ENCODE measurements at regions not wholly inside any gene's neighbourhood (a gene's known extent, or its start where the extent isn't known, plus 50 kb on each side); places are given as distances from the start of the nearest gene placed in this dataset.

GRCh38 chr18:43382641-43383403 is 105.5 kb upstream of the SYT4 start:
- Histone ChIP-seq H3K4me1 (ENCODE audit: insufficient read depth, low read length) (no peaks in the 10 kb centered on the region), H3K27ac (ENCODE audit: low read depth, low read length) (no peak overlapping the region), H3K4me3 (ENCODE audit: low read length in 2 of 2) (no peak overlapping the region), H3K27me3 (ENCODE audit: insufficient read depth, low read length) (no peaks in the 10 kb centered on the region), H3K9me3 (ENCODE audit: control insufficient read depth in 1 of 2, low read length in 2 of 2) (no peaks in the 10 kb centered on the region), H3K36me3 (ENCODE audit: insufficient read depth, low read length) (no peaks in the 10 kb centered on the region)
- peaks cover 0 to 29% (median 7%) of the 10 kb centered on the region in 8 donors for H3K9me3 Mint-ChIP-seq
- DNase-seq: no peak
- H3K27ac Mint-ChIP-seq: no peak overlapping the region
- ChIA-PET CTCF (ENCODE audit: partially characterized antibody) (no interaction called here), POLR2A (ENCODE audit: partially characterized antibody) (no interaction called here)
- H3K4me1 Mint-ChIP-seq: no peaks in the 10 kb centered on the region
- H3K27me3 Mint-ChIP-seq: no peaks in the 10 kb centered on the region
- no peak overlapping the region for H3K4me3 Mint-ChIP-seq
- no peaks in the 10 kb centered on the region for H3K36me3 Mint-ChIP-seq
- intact Hi-C loops (cut with micrococcal nuclease): no loop called here

GRCh38 chr18:43389163-43389562 is 111.9 kb upstream of the SYT4 start:
- ChIA-PET CTCF (ENCODE audit: partially characterized antibody) (no interaction called here), POLR2A (ENCODE audit: partially characterized antibody) (no interaction called here)
- DNase-seq: no peak
- no peaks in the 10 kb centered on the region for H3K4me1 ChIP-seq (ENCODE audit: insufficient read depth, low read length)
- H3K36me3 Mint-ChIP-seq: no peaks in the 10 kb centered on the region
- H3K4me3 ChIP-seq (ENCODE audit: low read length in 2 of 2): no peak overlapping the region
- no peaks in the 10 kb centered on the region for H3K27me3 Mint-ChIP-seq
- no peaks in the 10 kb centered on the region for H3K36me3 ChIP-seq (ENCODE audit: insufficient read depth, low read length)
- H3K27ac ChIP-seq (ENCODE audit: low read depth, low read length): no peak overlapping the region
- no peak overlapping the region for H3K27ac Mint-ChIP-seq
- no peaks in the 10 kb centered on the region for H3K9me3 ChIP-seq (ENCODE audit: control insufficient read depth in 1 of 2, low read length in 2 of 2)
- peaks cover 0 to 8% (median 3%) of the 10 kb centered on the region in 8 donors for H3K9me3 Mint-ChIP-seq
- H3K4me1 Mint-ChIP-seq: no peaks in the 10 kb centered on the region
- intact Hi-C loops (cut with micrococcal nuclease): no loop called here
- H3K4me3 Mint-ChIP-seq: no peak overlapping the region
- no peaks in the 10 kb centered on the region for H3K27me3 ChIP-seq (ENCODE audit: insufficient read depth, low read length)

- DNase-seq: no peak
- no peaks in the 10 kb centered on the region for H3K4me1 Mint-ChIP-seq
- ChIA-PET POLR2A (ENCODE audit: partially characterized antibody) (no interaction called here), CTCF (ENCODE audit: partially characterized antibody) (no interaction called here)
- intact Hi-C loops (cut with micrococcal nuclease): no loop called here
- H3K36me3 Mint-ChIP-seq: no peaks in the 10 kb centered on the region
- Histone ChIP-seq H3K9me3 (ENCODE audit: control insufficient read depth in 1 of 2, low read length in 2 of 2) (no peaks in the 10 kb centered on the region), H3K4me1 (ENCODE audit: insufficient read depth, low read length) (no peaks in the 10 kb centered on the region), H3K27ac (ENCODE audit: low read depth, low read length) (no peak overlapping the region), H3K36me3 (ENCODE audit: insufficient read depth, low read length) (no peaks in the 10 kb centered on the region), H3K4me3 (ENCODE audit: low read length in 2 of 2) (no peak overlapping the region), H3K27me3 (ENCODE audit: insufficient read depth, low read length) (no peaks in the 10 kb centered on the region)
- no peak overlapping the region for H3K27ac Mint-ChIP-seq
- H3K27me3 Mint-ChIP-seq: no peaks in the 10 kb centered on the region
- H3K9me3 Mint-ChIP-seq: peaks cover 0 to 8% (median 1%) of the 10 kb centered on the region in 8 donors
- no peak overlapping the region for H3K4me3 Mint-ChIP-seq
Observed at GRCh38 chr18:43392168-43392567, 114.9 kb upstream of the SYT4 start.

GRCh38 chr18:43393174-43393573 is 115.9 kb upstream of the SYT4 start:
- Histone ChIP-seq H3K36me3 (ENCODE audit: insufficient read depth, low read length) (no peaks in the 10 kb centered on the region), H3K4me3 (ENCODE audit: low read length in 2 of 2) (no peak overlapping the region), H3K27ac (ENCODE audit: low read depth, low read length) (no peak overlapping the region), H3K9me3 (ENCODE audit: control insufficient read depth in 1 of 2, low read length in 2 of 2) (no peaks in the 10 kb centered on the region), H3K27me3 (ENCODE audit: insufficient read depth, low read length) (no peaks in the 10 kb centered on the region), H3K4me1 (ENCODE audit: insufficient read depth, low read length) (no peaks in the 10 kb centered on the region)
- no peak for DNase-seq
- ChIA-PET CTCF (ENCODE audit: partially characterized antibody) (no interaction called here), POLR2A (ENCODE audit: partially characterized antibody) (no interaction called here)
- Mint-ChIP-seq H3K27ac (no peak overlapping the region), H3K9me3 (peaks cover 0 to 8% (median under 1%) of the 10 kb centered on the region in 8 donors), H3K36me3 (no peaks in the 10 kb centered on the region), H3K27me3 (no peaks in the 10 kb centered on the region), H3K4me1 (no peaks in the 10 kb centered on the region), H3K4me3 (no peak overlapping the region)
- intact Hi-C loops (cut with micrococcal nuclease): no loop called here

GRCh38 chr18:43396266-43396665 is 119.0 kb upstream of the SYT4 start:
- H3K9me3 ChIP-seq (ENCODE audit: control insufficient read depth in 1 of 2, low read length in 2 of 2): no peaks in the 10 kb centered on the region
- ChIA-PET CTCF (ENCODE audit: partially characterized antibody) (no interaction called here), POLR2A (ENCODE audit: partially characterized antibody) (no interaction called here)
- no peaks in the 10 kb centered on the region for H3K27me3 ChIP-seq (ENCODE audit: insufficient read depth, low read length)
- no peaks in the 10 kb centered on the region for H3K27me3 Mint-ChIP-seq
- no peak overlapping the region for H3K4me3 Mint-ChIP-seq
- intact Hi-C loops (cut with micrococcal nuclease): no loop called here
- H3K36me3 ChIP-seq (ENCODE audit: insufficient read depth, low read length): no peaks in the 10 kb centered on the region
- H3K4me1 ChIP-seq (ENCODE audit: insufficient read depth, low read length): no peaks in the 10 kb centered on the region
- H3K4me3 ChIP-seq (ENCODE audit: low read length in 2 of 2): no peak overlapping the region
- H3K9me3 Mint-ChIP-seq: peaks cover 0 to 10% (median 5%) of the 10 kb centered on the region in 8 donors
- no peak overlapping the region for H3K27ac ChIP-seq (ENCODE audit: low read depth, low read length)
- H3K36me3 Mint-ChIP-seq: no peaks in the 10 kb centered on the region
- no peak overlapping the region for H3K27ac Mint-ChIP-seq
- DNase-seq: no peak
- H3K4me1 Mint-ChIP-seq: no peaks in the 10 kb centered on the region

- no peak overlapping the region for H3K4me3 ChIP-seq (ENCODE audit: low read length in 2 of 2)
- Mint-ChIP-seq H3K4me1 (no peaks in the 10 kb centered on the region), H3K9me3 (peaks cover 0 to 10% (median 5%) of the 10 kb centered on the region in 8 donors), H3K36me3 (no peaks in the 10 kb centered on the region), H3K4me3 (no peak overlapping the region), H3K27ac (no peak overlapping the region), H3K27me3 (no peaks in the 10 kb centered on the region)
- H3K9me3 ChIP-seq (ENCODE audit: control insufficient read depth in 1 of 2, low read length in 2 of 2): no peaks in the 10 kb centered on the region
- ChIA-PET POLR2A (ENCODE audit: partially characterized antibody) (no interaction called here), CTCF (ENCODE audit: partially characterized antibody) (no interaction called here)
- intact Hi-C loops (cut with micrococcal nuclease): no loop called here
- H3K36me3 ChIP-seq (ENCODE audit: insufficient read depth, low read length): no peaks in the 10 kb centered on the region
- no peak for DNase-seq
- no peaks in the 10 kb centered on the region for H3K4me1 ChIP-seq (ENCODE audit: insufficient read depth, low read length)
- H3K27ac ChIP-seq (ENCODE audit: low read depth, low read length): no peak overlapping the region
- H3K27me3 ChIP-seq (ENCODE audit: insufficient read depth, low read length): no peaks in the 10 kb centered on the region
Observed at GRCh38 chr18:43398601-43399000, 121.3 kb upstream of the SYT4 start.

GRCh38 chr18:43405097-43405496 is 127.8 kb upstream of the SYT4 start:
- Mint-ChIP-seq H3K27ac (no peak overlapping the region), H3K4me3 (no peak overlapping the region), H3K27me3 (no peaks in the 10 kb centered on the region), H3K4me1 (no peaks in the 10 kb centered on the region), H3K36me3 (no peaks in the 10 kb centered on the region), H3K9me3 (peaks cover 1 to 11% (median 6%) of the 10 kb centered on the region in 8 donors)
- Histone ChIP-seq H3K27me3 (ENCODE audit: insufficient read depth, low read length) (no peaks in the 10 kb centered on the region), H3K9me3 (ENCODE audit: control insufficient read depth in 1 of 2, low read length in 2 of 2) (no peaks in the 10 kb centered on the region), H3K4me1 (ENCODE audit: insufficient read depth, low read length) (no peaks in the 10 kb centered on the region), H3K27ac (ENCODE audit: low read depth, low read length) (no peak overlapping the region), H3K4me3 (ENCODE audit: low read length in 2 of 2) (no peak overlapping the region), H3K36me3 (ENCODE audit: insufficient read depth, low read length) (no peaks in the 10 kb centered on the region)
- no peak for DNase-seq
- intact Hi-C loops (cut with micrococcal nuclease): no loop called here
- POLR2A ChIA-PET (ENCODE audit: partially characterized antibody): no interaction called here
- CTCF ChIA-PET (ENCODE audit: partially characterized antibody): no interaction called here

GRCh38 chr18:43414006-43414405 is 136.7 kb upstream of the SYT4 start:
- ChIA-PET CTCF (ENCODE audit: partially characterized antibody) (no interaction called here), POLR2A (ENCODE audit: partially characterized antibody) (no interaction called here)
- intact Hi-C loops (cut with micrococcal nuclease): no loop called here
- Histone ChIP-seq H3K4me1 (ENCODE audit: insufficient read depth, low read length) (no peaks in the 10 kb centered on the region), H3K27me3 (ENCODE audit: insufficient read depth, low read length) (no peaks in the 10 kb centered on the region), H3K36me3 (ENCODE audit: insufficient read depth, low read length) (no peaks in the 10 kb centered on the region), H3K4me3 (ENCODE audit: low read length in 2 of 2) (no peak overlapping the region), H3K27ac (ENCODE audit: low read depth, low read length) (no peak overlapping the region), H3K9me3 (ENCODE audit: control insufficient read depth in 1 of 2, low read length in 2 of 2) (no peaks in the 10 kb centered on the region)
- no peak overlapping the region for H3K27ac Mint-ChIP-seq
- DNase-seq: no peak
- H3K36me3 Mint-ChIP-seq: no peaks in the 10 kb centered on the region
- H3K9me3 Mint-ChIP-seq: peaks cover 0 to 4% (median 2%) of the 10 kb centered on the region in 8 donors
- no peak overlapping the region for H3K4me3 Mint-ChIP-seq
- H3K27me3 Mint-ChIP-seq: no peaks in the 10 kb centered on the region
- H3K4me1 Mint-ChIP-seq: no peaks in the 10 kb centered on the region

Measured in CD4-positive, alpha-beta memory T cell (primary cell).